Ishikawa (cell line): ENCODE measurements at regions not wholly inside any gene's neighbourhood (a gene's known extent, or its start where the extent isn't known, plus 50 kb on each side); places are given as distances from the start of the nearest gene placed in this dataset.

Source experiments
- CEBPB ChIP-seq: IDR thresholded peaks from 2 replicates; pipeline ENCODE4 v1.6.1; 2012
- CREB1 ChIP-seq: IDR thresholded peaks from 2 replicates; pipeline ENCODE4 v1.6.1; 2012; ENCODE audit warnings: low read depth
- EGR1 ChIP-seq: IDR thresholded peaks from 2 replicates; pipeline ENCODE4 v1.6.1; 2012
- EP300 ChIP-seq: IDR thresholded peaks from 2 replicates; pipeline ENCODE4 v1.6.1; 2012; ENCODE audit warnings: borderline replicate concordance
- FOXM1 ChIP-seq: IDR thresholded peaks from 2 replicates; pipeline ENCODE4 v1.6.1; 2012; ENCODE audit warnings: low read depth, borderline replicate concordance
- MAX ChIP-seq: IDR thresholded peaks from 2 replicates; pipeline ENCODE4 v1.6.1; 2012
- NFIC ChIP-seq: IDR thresholded peaks from 2 replicates; pipeline ENCODE4 v1.6.1; 2012
- RAD21 ChIP-seq: IDR thresholded peaks from 2 replicates; pipeline ENCODE4 v1.6.1; 2012; ENCODE audit warnings: low read depth
- REST ChIP-seq: IDR thresholded peaks from 2 replicates; pipeline ENCODE4 v1.6.1; 2012; ENCODE audit warnings: low read depth, mild to moderate bottlenecking
- TAF1 ChIP-seq: IDR thresholded peaks from 2 replicates; pipeline ENCODE4 v1.6.1; 2012; ENCODE audit warnings: low read depth, mild to moderate bottlenecking
- TCF12 ChIP-seq: IDR thresholded peaks from 2 replicates; pipeline ENCODE4 v1.6.1; 2012; ENCODE audit warnings: low read depth
- TEAD4 ChIP-seq: IDR thresholded peaks from 2 replicates; pipeline ENCODE4 v1.6.1; 2012
- USF1 ChIP-seq: IDR thresholded peaks from 2 replicates; pipeline ENCODE4 v1.6.1; 2012
- YY1 ChIP-seq: IDR thresholded peaks from 2 replicates; pipeline ENCODE4 v1.6.1; 2012; ENCODE audit warnings: low read depth
- ZBTB7A ChIP-seq: IDR thresholded peaks from 2 replicates; pipeline ENCODE4 v1.6.1; 2012; ENCODE audit warnings: low read depth

GRCh38 chr15:53196242-53196641, 406.1 kb upstream of the ONECUT1 start:
- TF ChIP-seq FOXM1 (no peak), TCF12 (no peak), ZBTB7A (no peak), REST (no peak), EP300 (no peak), USF1 (no peak), YY1 (no peak), NFIC (no peak), TEAD4 (no peak), TAF1 (no peak), CREB1 (no peak), MAX (no peak), RAD21 (no peak), CEBPB (no peak), EGR1 (no peak)

GRCh38 chr15:53193149-53193548, 403.0 kb upstream of the ONECUT1 start:
- TF ChIP-seq TEAD4 (no peak), RAD21 (no peak), NFIC (no peak), USF1 (no peak), FOXM1 (no peak), MAX (no peak), REST (peak; percentile 86)

GRCh38 chr15:53189860-53190259, 399.7 kb upstream of the ONECUT1 start:
- no peak for TF ChIP-seq CREB1
- TF ChIP-seq RAD21 = no peak
- TF ChIP-seq MAX = no peak
- TF ChIP-seq CEBPB = no peak
- TF ChIP-seq TEAD4 = no peak
- TF ChIP-seq NFIC = no peak
- no peak for TF ChIP-seq USF1
- TF ChIP-seq EP300 = no peak
- TF ChIP-seq YY1 = no peak
- TF ChIP-seq TCF12 = no peak

- TF ChIP-seq TEAD4 (no peak), USF1 (no peak), ZBTB7A (no peak), TAF1 (no peak), NFIC (no peak)
These were observed 381.4 kb upstream of the ONECUT1 start for GRCh38 chr15:53171571-53171970.

GRCh38 chr15:53166684-53167201, 376.6 kb upstream of the ONECUT1 start:
- no peak for TF ChIP-seq REST
